GM19467 (cell line): ENCODE measurements at regions not wholly inside any gene's neighbourhood (a gene's known extent, or its start where the extent isn't known, plus 50 kb on each side); places are given as distances from the start of the nearest gene placed in this dataset.
A peak's percentile ranks its signal among the peaks of the same experiment; 100 is the strongest.

Experiments
- ATAC-seq: cut with Tn5 transposase; IDR thresholded peaks from one replicate; pipeline ENCODE4 v1.9.1; 2021; ENCODE audit warnings: mild to moderate bottlenecking, moderate library complexity; ENCODE audit not compliant: unreplicated experiment

DNA sequence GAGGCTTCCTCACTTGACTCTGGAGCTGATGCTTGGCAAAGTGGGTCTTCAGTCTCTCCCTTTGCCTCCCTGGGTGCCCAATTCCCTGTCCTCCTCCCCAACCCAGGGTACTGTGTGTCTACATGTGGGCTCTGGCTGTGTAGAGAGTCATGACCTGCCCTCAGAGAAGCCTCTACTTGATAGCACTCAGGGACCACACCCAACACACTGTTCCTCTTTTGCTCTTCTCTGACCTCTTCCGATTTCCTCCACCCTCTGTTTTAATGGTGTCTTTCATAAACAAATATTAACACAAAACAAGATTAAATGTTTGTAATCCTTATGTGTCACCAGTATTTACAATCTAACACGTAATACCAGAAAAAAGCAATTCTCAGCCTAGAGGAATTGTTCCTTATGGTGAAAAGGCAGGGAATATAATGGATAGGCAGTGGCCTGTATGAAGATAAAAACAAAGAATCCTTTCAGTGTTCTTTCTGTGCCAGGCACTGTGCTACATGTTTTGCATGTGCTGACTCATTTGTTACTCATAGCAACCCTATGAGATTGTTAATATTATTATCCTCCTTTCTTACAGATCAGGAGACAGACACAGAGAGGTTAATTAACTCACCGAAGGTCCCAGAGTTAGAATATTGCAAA, 58.2 kb downstream of the HSD3B1 start:
- peak; percentile 62 for ATAC-seq

DNA sequence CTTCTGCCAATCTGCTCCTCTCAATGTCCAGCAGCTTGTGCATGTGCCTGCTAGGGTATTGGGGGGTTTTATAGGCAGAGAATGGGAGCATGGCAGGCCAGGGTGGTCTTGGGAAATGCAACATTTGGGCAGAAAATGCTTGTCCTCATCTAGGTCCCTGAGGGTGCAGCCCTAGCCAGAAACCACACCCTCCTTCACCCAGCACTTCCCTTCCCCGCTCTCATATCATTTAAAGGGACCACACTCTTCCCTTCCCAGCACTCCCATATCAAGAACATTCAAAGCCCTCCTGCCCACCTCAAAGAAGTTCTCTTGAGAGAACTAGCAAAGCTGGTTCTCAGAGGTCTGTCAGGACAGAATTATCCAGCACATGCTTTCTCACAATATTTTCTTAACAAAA, 62.1 kb downstream of the HSD3B1 start:
- no peak for ATAC-seq
